ENCODE measurements at regions not wholly inside any gene's neighbourhood (a gene's known extent, or its start where the extent isn't known, plus 50 kb on each side); places are given as distances from the start of the nearest gene placed in this dataset.

DNA sequence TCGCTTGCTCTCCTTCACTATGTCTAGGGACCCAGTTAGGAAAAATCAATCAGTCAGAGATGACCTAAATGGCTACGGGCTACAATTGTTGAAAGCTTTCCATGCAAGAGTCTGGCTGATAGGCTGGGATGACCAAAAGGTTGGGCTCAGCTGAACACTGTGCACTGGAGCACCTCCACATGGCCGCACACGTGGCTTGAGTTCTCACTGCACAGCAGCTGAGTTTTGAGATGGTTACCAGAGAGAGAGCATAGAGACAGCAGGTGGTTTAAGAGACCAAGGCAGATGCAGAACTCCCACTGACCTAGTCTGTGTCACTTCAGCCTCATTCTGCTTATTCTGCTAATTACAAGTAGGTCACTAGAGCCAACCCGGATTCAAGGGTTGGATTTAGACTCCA, 2354.8 kb upstream of the C9orf72 start:
- no peak for TF ChIP-seq POLR2AphosphoS5 (IDR thresholded peaks at IDR 0.05)
- TF ChIP-seq POLR2A (IDR thresholded peaks at IDR 0.05) = no peak

Data from prostate gland (tissue), 1 donor.